IMR-90 (cell line): ENCODE measurements at regions not wholly inside any gene's neighbourhood (a gene's known extent, or its start where the extent isn't known, plus 50 kb on each side); places are given as distances from the start of the nearest gene placed in this dataset.
A peak's percentile ranks its signal among the peaks of the same experiment; 100 is the strongest.

ENCODE experiments used
- ATAC-seq: fragments of 200-7000 bp; cut with Tn5 transposase; 2 replicates; pipeline ENCODE4 v1.9.1; 2020; ENCODE audit warnings: low read depth, mild to moderate bottlenecking, moderate library complexity
- BruUV-seq: library from RNA; stranded (reverse); fragments of 400-500 nt; replicated peaks from 2 replicates; lab custom pipeline; 2021; lab: Mats Ljungman, UMichigan
- CTCF ChIA-PET: fragments of 300-600 bp; formaldehyde crosslinking; extraction: SDS; loops from one replicate; lab custom pipeline; 2021; ENCODE audit warnings: antibody characterized with exemption; lab: Yijun Ruan, JAX
- POLR2A ChIA-PET: fragments of 300-600 bp; sonication (Branson Sonifier 250); formaldehyde crosslinking; loops from one replicate; lab custom pipeline; 2022; ENCODE audit warnings: antibody characterized with exemption; ENCODE audit not compliant: unreplicated experiment; lab: Charles Lee
- DNase-seq: peaks from one replicate; pipeline ENCODE4 v3.0.0; 2013
- H2AFZ ChIP-seq: replicated peaks from 2 replicates; pipeline ENCODE3; 2013; ENCODE audit warnings: low read length, mild to moderate bottlenecking; ENCODE audit not compliant: poor library complexity
- H2AK5ac ChIP-seq: 2 replicates; pipeline ENCODE4 v1.6.1; 2013; ENCODE audit warnings: low read depth, low read length, inconsistent platforms
- H2AK9ac ChIP-seq: replicated peaks from 2 replicates; pipeline ENCODE3; 2013; ENCODE audit warnings: mild to moderate bottlenecking, low read depth, low read length, moderate library complexity; ENCODE audit not compliant: poor library complexity
- H2BK120ac ChIP-seq: 2 replicates; pipeline ENCODE4 v1.6.1; 2013; ENCODE audit warnings: low read depth, low read length, inconsistent platforms
- H2BK15ac ChIP-seq: 3 replicates; pipeline ENCODE4 v1.6.1; 2013; ENCODE audit warnings: low read depth, low read length, inconsistent platforms
- H2BK20ac ChIP-seq: 2 replicates; pipeline ENCODE4 v1.6.1; 2013; ENCODE audit warnings: low read depth, mild to moderate bottlenecking, inconsistent platforms, low read length, moderate library complexity
- H2BK5ac ChIP-seq: 2 replicates; pipeline ENCODE4 v1.6.1; 2013; ENCODE audit warnings: mild to moderate bottlenecking, low read depth, low read length, inconsistent platforms; ENCODE audit not compliant: poor library complexity, severe bottlenecking
- H3K14ac ChIP-seq: replicated peaks from 2 replicates; pipeline ENCODE4 v1.6.1; 2013; ENCODE audit warnings: low read depth, low read length, inconsistent platforms
- H3K18ac ChIP-seq: 2 replicates; pipeline ENCODE4 v1.6.1; 2013; ENCODE audit warnings: low read depth, low read length, control low read depth
- H3K23ac ChIP-seq: 2 replicates; pipeline ENCODE4 v1.6.1; 2013; ENCODE audit warnings: low read depth, low read length, inconsistent platforms
- H3K27ac ChIP-seq: 2 replicates; pipeline ENCODE4 v1.5.1; 2013; ENCODE audit warnings: mild to moderate bottlenecking, control low read depth, low read length; ENCODE audit not compliant: insufficient read depth
- H3K27me3 ChIP-seq: 2 replicates; pipeline ENCODE4 v1.6.1; 2013; ENCODE audit warnings: low read length; ENCODE audit not compliant: control insufficient read depth, insufficient read depth
- H3K36me3 ChIP-seq: 2 replicates; pipeline ENCODE4 v1.6.1; 2013; ENCODE audit warnings: low read length, mixed read lengths; ENCODE audit not compliant: control insufficient read depth, insufficient read depth
- H3K4ac ChIP-seq: 2 replicates; pipeline ENCODE4 v1.6.1; 2013; ENCODE audit warnings: low read depth, low read length, inconsistent platforms
- H3K4me1 ChIP-seq: 2 replicates; pipeline ENCODE4 v1.6.1; 2013; ENCODE audit warnings: low read length, mixed read lengths; ENCODE audit not compliant: control insufficient read depth, insufficient read depth
- H3K4me2 ChIP-seq: 2 replicates; pipeline ENCODE4 v1.6.1; 2013; ENCODE audit warnings: low read depth, mild to moderate bottlenecking, control low read depth, low read length, moderate library complexity
- H3K4me3 ChIP-seq: 2 replicates; pipeline ENCODE4 v1.5.1; 2013; ENCODE audit warnings: low read depth, mild to moderate bottlenecking, control low read depth, low read length, moderate library complexity; ENCODE audit not compliant: insufficient read depth
- H3K56ac ChIP-seq: 2 replicates; pipeline ENCODE4 v1.6.1; 2013; ENCODE audit warnings: low read length, inconsistent platforms; ENCODE audit not compliant: insufficient read depth; ENCODE audit errors: extremely low read depth
- H3K79me1 ChIP-seq, 2 experiments: 2 replicates each; pipeline ENCODE4 v1.6.1; 2013; ENCODE audit warnings: low read length in 2 of 2, inconsistent platforms in 1 of 2, low read depth in 1 of 2
- H3K9ac ChIP-seq: 2 replicates; pipeline ENCODE4 v1.6.1; 2013; ENCODE audit warnings: low read depth, low read length, control low read depth
- H3K9me1 ChIP-seq: 2 replicates; pipeline ENCODE4 v1.6.1; 2013; ENCODE audit warnings: low read length, inconsistent platforms; ENCODE audit not compliant: insufficient read depth
- H3K9me3 ChIP-seq: 2 replicates; pipeline ENCODE4 v1.6.1; 2013; ENCODE audit warnings: low read length; ENCODE audit not compliant: control insufficient read depth, insufficient read depth
- H4K20me1 ChIP-seq: 2 replicates; pipeline ENCODE4 v1.6.1; 2013; ENCODE audit warnings: low read length, inconsistent platforms; ENCODE audit not compliant: insufficient read depth
- H4K5ac ChIP-seq: 2 replicates; pipeline ENCODE4 v1.6.1; 2013; ENCODE audit warnings: mild to moderate bottlenecking, low read depth, low read length, control low read depth
- H4K8ac ChIP-seq, 2 experiments: 2 replicates each; pipeline ENCODE4 v1.6.1; 2013; ENCODE audit warnings: low read depth in 2 of 2, low read length in 2 of 2, control low read depth in 1 of 2, inconsistent platforms in 1 of 2
- H4K91ac ChIP-seq: 2 replicates; pipeline ENCODE4 v1.6.1; 2013; ENCODE audit warnings: low read depth, low read length, inconsistent platforms; ENCODE audit not compliant: insufficient read depth
- BHLHE40 ChIP-seq: fragments of 150-350 bp; IDR thresholded peaks from 2 replicates; pipeline ENCODE4 v1.6.1; 2016; ENCODE audit warnings: mild to moderate bottlenecking, low read depth, low read length
- CEBPB ChIP-seq: IDR thresholded peaks from 2 replicates; pipeline ENCODE4 v1.6.1; 2012; ENCODE audit warnings: low read depth, low read length, improper control_type of control experiment
- CHD1 ChIP-seq: IDR thresholded peaks from 2 replicates; pipeline ENCODE4 v1.6.1; 2012; ENCODE audit warnings: low read depth, low read length, improper control_type of control experiment
- ELK1 ChIP-seq: fragments of 150-350 bp; IDR thresholded peaks from 2 replicates; pipeline ENCODE4 v1.6.1; 2016; ENCODE audit warnings: low read depth, mild to moderate bottlenecking, low read length, moderate library complexity, borderline replicate concordance
- FOS ChIP-seq: fragments of 150-350 bp; IDR thresholded peaks from 2 replicates; pipeline ENCODE4 v1.6.1; 2016; ENCODE audit warnings: low read depth, low read length
- POLR2A ChIP-seq: IDR thresholded peaks from 2 replicates; pipeline ENCODE4 v1.6.1; 2012; ENCODE audit warnings: mild to moderate bottlenecking, low read depth, low read length
- RAD21 ChIP-seq: IDR thresholded peaks from 2 replicates; pipeline ENCODE4 v1.6.1; 2012; ENCODE audit warnings: low read length, improper control_type of control experiment
- RFX5 ChIP-seq: IDR thresholded peaks from 2 replicates; pipeline ENCODE4 v1.8.0; 2012; ENCODE audit warnings: low read depth, mild to moderate bottlenecking, low read length, moderate library complexity
- SMC3 ChIP-seq: fragments of 150-350 bp; IDR thresholded peaks from 2 replicates; pipeline ENCODE4 v1.6.1; 2016; ENCODE audit warnings: low read depth, mild to moderate bottlenecking, antibody characterized with exemption, low read length, moderate library complexity
- dilution Hi-C: fragments of 300-500 bp; cut with HindIII; formaldehyde crosslinking; loops from one replicate; pipeline ENCODE4 v1.14.3; 2018; ENCODE audit warnings: low sequenced_read_pairs; ENCODE audit not compliant: unreplicated experiment
- in situ Hi-C: fragments of 300-500 bp; cut with MboI; formaldehyde crosslinking; loops from 3 replicates; pipeline ENCODE4 v1.14.3; 2019; ENCODE audit warnings: low sequenced_read_pairs, inconsistent platforms, mixed read lengths
- intact Hi-C: fragments of 100-400 bp; cut with micrococcal nuclease; formaldehyde crosslinking; loops from 2 replicates; pipeline ENCODE4 v1.10.0; 2022
- TF ChIP-seq, protein P1 (sequence below): conservative IDR thresholded peaks from 2 replicates; pipeline ENCODE4 v1.5.1; 2012; ENCODE audit warnings: mild to moderate bottlenecking, low read depth, low read length, improper control_type of control experiment

DNA sequence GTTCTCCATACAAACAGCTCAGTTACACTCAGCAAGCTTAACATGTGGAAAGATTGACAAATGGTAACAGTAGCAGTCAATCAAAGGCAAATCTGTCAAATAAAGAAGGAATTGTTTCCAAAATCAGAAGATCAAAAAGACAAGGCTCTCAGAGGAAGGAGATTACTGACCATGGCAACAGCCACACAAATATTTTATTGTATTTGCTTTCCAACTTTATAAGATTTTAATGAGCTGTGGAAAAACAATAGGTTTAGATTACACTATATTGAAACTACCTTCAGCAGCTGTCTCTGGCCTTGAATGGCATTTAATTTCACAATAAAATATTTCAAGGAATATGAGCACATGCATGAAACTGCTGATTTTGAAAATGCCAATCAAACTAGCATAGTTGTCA is 1143.9 kb upstream of the GJE1 start:
- Histone ChIP-seq H2AK9ac (no peak overlapping the region), H3K56ac (no peak overlapping the region), H3K23ac (no peak overlapping the region), H3K4me1 (peaks cover 2% of the 10 kb centered on the region), H3K9me3 (no peaks in the 10 kb centered on the region), H3K4ac (no peak overlapping the region; the same call in 1 of the 2 replicates), H3K36me3 (no peaks in the 10 kb centered on the region), H3K18ac (peak overlapping the region; percentile 71; the same call in 1 of the 2 replicates), H3K4me2 (no peak overlapping the region), H3K14ac (no peak overlapping the region; the same call in 1 of the 2 replicates), H3K9ac (no peak overlapping the region), H2AK5ac (peak overlapping the region; percentile 61; the same call in 1 of the 2 replicates), H4K91ac (peak overlapping the region; percentile 65; the same call in 1 of the 2 replicates), H2BK20ac (peak overlapping the region; percentile 77; the same call in 1 of the 2 replicates), H4K5ac (peak overlapping the region; percentile 15; the same call in 1 of the 2 replicates), H3K27ac (no peak overlapping the region), H3K9me1 (no peaks in the 10 kb centered on the region; the same call in 1 of the 2 replicates), H3K4me3 (no peak overlapping the region), H3K79me1 (no peaks in the 10 kb centered on the region), H4K8ac (peak overlapping the region in 1 of 2 experiments; percentile 65; a peak in 1 of 4 replicates), H4K20me1 (no peaks in the 10 kb centered on the region), H3K27me3 (no peaks in the 10 kb centered on the region), H2BK120ac (peak overlapping the region; percentile 74; the same call in 1 of the 2 replicates), H2AFZ (no peak overlapping the region), H2BK5ac (peak overlapping the region; percentile 51), H2BK15ac (no peak overlapping the region)
- ChIA-PET POLR2A (no interaction called here), CTCF (interaction anchor here (0.6 kb wide), 1 partner anchor 496 kb away, joined by 4 read pairs; no protein-coding TSS in a partner anchor)
- intact Hi-C loops (no loop called here), dilution Hi-C loops (no loop called here), in situ Hi-C loops (no loop called here)
- BruUV-seq = no TSS peak
- TF ChIP-seq RFX5 (no peak), CEBPB (no peak), POLR2A (no peak), ELK1 (no peak), RAD21 (no peak), SMC3 (no peak), FOS (no peak), CHD1 (no peak), BHLHE40 (no peak)
- TF ChIP-seq, protein P1, sequence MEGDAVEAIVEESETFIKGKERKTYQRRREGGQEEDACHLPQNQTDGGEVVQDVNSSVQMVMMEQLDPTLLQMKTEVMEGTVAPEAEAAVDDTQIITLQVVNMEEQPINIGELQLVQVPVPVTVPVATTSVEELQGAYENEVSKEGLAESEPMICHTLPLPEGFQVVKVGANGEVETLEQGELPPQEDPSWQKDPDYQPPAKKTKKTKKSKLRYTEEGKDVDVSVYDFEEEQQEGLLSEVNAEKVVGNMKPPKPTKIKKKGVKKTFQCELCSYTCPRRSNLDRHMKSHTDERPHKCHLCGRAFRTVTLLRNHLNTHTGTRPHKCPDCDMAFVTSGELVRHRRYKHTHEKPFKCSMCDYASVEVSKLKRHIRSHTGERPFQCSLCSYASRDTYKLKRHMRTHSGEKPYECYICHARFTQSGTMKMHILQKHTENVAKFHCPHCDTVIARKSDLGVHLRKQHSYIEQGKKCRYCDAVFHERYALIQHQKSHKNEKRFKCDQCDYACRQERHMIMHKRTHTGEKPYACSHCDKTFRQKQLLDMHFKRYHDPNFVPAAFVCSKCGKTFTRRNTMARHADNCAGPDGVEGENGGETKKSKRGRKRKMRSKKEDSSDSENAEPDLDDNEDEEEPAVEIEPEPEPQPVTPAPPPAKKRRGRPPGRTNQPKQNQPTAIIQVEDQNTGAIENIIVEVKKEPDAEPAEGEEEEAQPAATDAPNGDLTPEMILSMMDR = no peak
- no peak for DNase-seq
- no peak for ATAC-seq
